ENCODE measurements at regions not wholly inside any gene's neighbourhood (a gene's known extent, or its start where the extent isn't known, plus 50 kb on each side); places are given as distances from the start of the nearest gene placed in this dataset.
"Not testable (repeated sequence)": the region's sequence is repeated elsewhere in the genome, so short reads cannot be mapped to it uniquely, and the experiment has no call there.

GRCh38 chr10:84863675-84864074 is 535.3 kb downstream of the CCSER2 start:
- no peak for DNase-seq

- no peak for DNase-seq
These were observed 548.0 kb downstream of the CCSER2 start for GRCh38 chr10:84876116-84876999.

GRCh38 chr10:84879991-84880390 is 551.6 kb downstream of the CCSER2 start:
- no peak for DNase-seq

- not testable (repeated sequence) for DNase-seq
These were observed 553.3 kb downstream of the CCSER2 start for GRCh38 chr10:84881696-84882095.

- no peak for DNase-seq
These were observed 562.3 kb downstream of the CCSER2 start for GRCh38 chr10:84890706-84891105.

- DNase-seq, result no peak
These were observed 563.2 kb downstream of the CCSER2 start for GRCh38 chr10:84891631-84892030.

- no peak for DNase-seq
These were observed 567.2 kb downstream of the CCSER2 start for GRCh38 chr10:84895541-84895940.

GRCh38 chr10:84896909-84897308 is 568.5 kb downstream of the CCSER2 start:
- DNase-seq, result no peak

GRCh38 chr10:84899268-84899667 is 570.9 kb downstream of the CCSER2 start:
- no peak for DNase-seq

GRCh38 chr10:84900141-84900540 is 571.8 kb downstream of the CCSER2 start:
- no peak for DNase-seq

- no peak for DNase-seq
These were observed 573.5 kb downstream of the CCSER2 start for GRCh38 chr10:84901885-84902284.

- no peak for DNase-seq
These were observed 574.2 kb downstream of the CCSER2 start for GRCh38 chr10:84902553-84902952.

- DNase-seq, result no peak
These were observed 574.9 kb downstream of the CCSER2 start for GRCh38 chr10:84903320-84903719.

GRCh38 chr10:84907461-84908009 is 579.1 kb downstream of the CCSER2 start:
- no peak for DNase-seq

GRCh38 chr10:84908491-84908890 is 580.1 kb downstream of the CCSER2 start:
- DNase-seq, result no peak

- DNase-seq, result no peak
These were observed 593.3 kb downstream of the CCSER2 start for GRCh38 chr10:84921701-84922100.

GRCh38 chr10:84924131-84924530 is 595.7 kb downstream of the CCSER2 start:
- no peak for DNase-seq

- no peak for DNase-seq
These were observed 597.1 kb downstream of the CCSER2 start for GRCh38 chr10:84925495-84925894.

GRCh38 chr10:84933402-84933801 is 605.0 kb downstream of the CCSER2 start:
- DNase-seq, result no peak

GRCh38 chr10:84935772-84936171 is 607.4 kb downstream of the CCSER2 start:
- DNase-seq, result no peak

- DNase-seq, result no peak
These were observed 609.9 kb downstream of the CCSER2 start for GRCh38 chr10:84938117-84938905.

GRCh38 chr10:84943541-84943940 is 615.2 kb downstream of the CCSER2 start:
- DNase-seq, result no peak

GRCh38 chr10:84944187-84944586 is 615.8 kb downstream of the CCSER2 start:
- peak; percentile 3 for DNase-seq

- DNase-seq, result no peak
These were observed 617.4 kb downstream of the CCSER2 start for GRCh38 chr10:84945791-84946190.

Measured in NCI-H82 (cell line).